ENCODE measurements at regions not wholly inside any gene's neighbourhood (a gene's known extent, or its start where the extent isn't known, plus 50 kb on each side); places are given as distances from the start of the nearest gene placed in this dataset.
"Not testable (repeated sequence)": the region's sequence is repeated elsewhere in the genome, so short reads cannot be mapped to it uniquely, and the experiment has no call there.

DNA sequence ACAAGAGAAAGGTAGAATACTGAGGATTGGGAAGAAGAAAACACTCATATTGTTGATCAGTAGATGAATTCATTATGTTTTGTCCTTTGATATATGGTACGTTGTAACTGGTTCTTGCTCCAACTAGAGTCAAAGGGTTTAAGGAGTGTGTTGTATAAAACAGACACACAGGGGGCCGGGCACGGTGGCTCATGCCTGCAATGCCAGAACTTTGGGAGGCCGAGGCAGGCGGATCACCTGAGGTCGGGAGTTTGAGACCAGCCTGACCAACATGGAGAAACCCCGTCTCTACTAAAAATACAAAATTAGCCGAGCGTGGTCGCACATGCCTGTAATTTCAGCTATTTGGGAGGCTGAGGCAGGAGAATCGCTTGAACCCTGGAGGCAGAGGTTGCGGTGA is 1624.0 kb upstream of the AGA start:
- DNase-seq (ENCODE audit: low read depth in 1 of 2, low spot score in 1 of 2), result not testable (repeated sequence)

DNA sequence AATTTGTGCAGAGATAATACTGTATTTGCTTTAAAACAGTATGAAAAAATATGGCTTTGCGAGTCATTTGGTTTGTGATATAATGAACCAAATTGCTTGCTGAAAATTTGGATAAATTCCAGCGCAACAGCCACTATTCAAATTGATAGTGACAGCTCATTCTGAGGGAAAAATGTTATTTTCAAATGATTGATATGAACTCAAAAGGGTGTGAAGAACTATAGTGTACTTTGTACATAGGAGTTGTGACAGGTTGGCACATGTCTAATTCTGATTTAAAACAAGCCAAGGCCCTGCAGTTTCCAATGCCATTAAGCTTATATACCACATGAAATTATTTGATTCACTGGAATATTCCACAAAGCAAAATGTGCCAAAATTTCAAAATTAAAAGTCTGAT is 1628.9 kb upstream of the AGA start:
- DNase-seq (ENCODE audit: low read depth in 1 of 2, low spot score in 1 of 2), result no peak

GRCh38 chr4:179076865-179077264 is 1634.6 kb upstream of the AGA start:
- no peak for DNase-seq (ENCODE audit: low read depth in 1 of 2, low spot score in 1 of 2)

DNA sequence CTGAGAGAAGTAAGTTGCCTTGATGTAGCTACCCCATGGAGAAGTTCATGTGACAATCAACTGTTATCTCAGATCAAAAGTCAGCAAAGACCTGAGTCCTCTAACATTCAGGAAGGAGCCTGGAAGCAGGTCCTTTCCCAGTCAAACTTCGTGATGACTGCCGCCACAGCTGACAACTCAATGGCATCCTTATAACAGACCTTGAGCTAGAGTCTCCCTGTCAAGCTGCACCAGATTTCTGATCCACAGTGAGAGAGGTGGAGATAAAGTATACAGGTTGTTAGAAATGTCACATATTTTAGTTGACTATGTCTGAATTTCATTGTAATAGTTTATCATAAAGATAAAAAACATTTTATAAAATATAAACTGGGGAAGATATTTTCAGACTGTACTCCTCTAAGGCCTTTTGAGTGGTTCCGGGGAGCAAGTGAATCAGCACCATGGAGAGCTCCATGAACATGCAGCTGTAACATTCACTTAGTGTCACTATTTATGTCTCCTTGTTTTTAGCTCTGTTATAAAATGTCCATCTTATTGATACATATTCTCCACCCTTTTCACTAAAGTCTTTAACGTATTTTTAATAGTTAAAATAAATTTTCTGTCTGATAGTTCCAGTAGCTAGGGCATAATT is 1653.5 kb upstream of the AGA start:
- DNase-seq (ENCODE audit: low read depth in 1 of 2, low spot score in 1 of 2), result no peak

DNA sequence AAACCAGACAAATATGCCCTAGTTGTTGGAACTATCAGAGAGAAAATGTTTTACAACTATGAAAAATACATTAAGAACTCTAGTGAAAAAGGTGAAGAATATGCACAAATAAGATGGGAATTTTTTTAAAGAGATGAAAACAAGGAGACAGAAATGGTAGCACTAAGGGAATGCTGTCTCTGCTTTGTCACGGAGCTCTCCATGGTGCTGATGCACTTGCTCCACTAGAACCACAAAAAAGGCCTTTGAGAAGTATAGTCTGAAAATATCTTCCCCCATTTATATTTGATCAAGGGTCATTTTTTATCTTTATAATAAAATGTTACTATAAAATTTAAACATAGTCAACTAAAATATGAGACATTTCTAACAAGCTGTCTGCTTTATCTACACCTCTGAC is 1655.5 kb upstream of the AGA start:
- DNase-seq (ENCODE audit: low read depth in 1 of 2, low spot score in 1 of 2), result no peak

GRCh38 chr4:179110356-179110755 is 1668.1 kb upstream of the AGA start:
- no peak for DNase-seq (ENCODE audit: low read depth in 1 of 2, low spot score in 1 of 2)

- DNase-seq (ENCODE audit: low read depth in 1 of 2, low spot score in 1 of 2), result no peak
Observed at GRCh38 chr4:179110816-179111215, 1668.6 kb upstream of the AGA start.

GRCh38 chr4:179112441-179113170 is 1670.4 kb upstream of the AGA start:
- DNase-seq (ENCODE audit: low read depth in 1 of 2, low spot score in 1 of 2), result no peak

- no peak for DNase-seq (ENCODE audit: low read depth in 1 of 2, low spot score in 1 of 2)
Observed at GRCh38 chr4:179114615-179115014, 1672.4 kb upstream of the AGA start.

- DNase-seq (ENCODE audit: low read depth in 1 of 2, low spot score in 1 of 2), result no peak
Observed at GRCh38 chr4:179116011-179116410, 1673.8 kb upstream of the AGA start.

DNA sequence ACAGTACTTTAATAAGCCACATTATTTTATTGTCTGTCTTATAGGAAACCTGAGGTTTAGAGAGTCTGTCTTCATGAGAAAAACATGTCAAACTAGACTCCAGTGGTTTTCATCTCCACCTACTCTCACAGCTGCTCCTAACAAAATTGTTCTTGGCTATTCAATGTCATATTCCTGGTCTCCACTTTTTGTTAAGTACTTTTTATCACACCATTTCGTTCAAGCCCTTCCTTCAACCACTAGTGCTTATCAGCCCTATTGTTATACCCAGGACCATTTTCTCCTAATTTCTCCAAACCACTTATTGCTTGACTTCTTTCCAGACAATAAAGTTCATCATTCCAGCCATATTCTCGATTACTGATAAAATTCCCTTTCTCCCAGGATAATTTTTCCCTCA is 1674.3 kb upstream of the AGA start:
- DNase-seq (ENCODE audit: low read depth in 1 of 2, low spot score in 1 of 2), result no peak

DNA sequence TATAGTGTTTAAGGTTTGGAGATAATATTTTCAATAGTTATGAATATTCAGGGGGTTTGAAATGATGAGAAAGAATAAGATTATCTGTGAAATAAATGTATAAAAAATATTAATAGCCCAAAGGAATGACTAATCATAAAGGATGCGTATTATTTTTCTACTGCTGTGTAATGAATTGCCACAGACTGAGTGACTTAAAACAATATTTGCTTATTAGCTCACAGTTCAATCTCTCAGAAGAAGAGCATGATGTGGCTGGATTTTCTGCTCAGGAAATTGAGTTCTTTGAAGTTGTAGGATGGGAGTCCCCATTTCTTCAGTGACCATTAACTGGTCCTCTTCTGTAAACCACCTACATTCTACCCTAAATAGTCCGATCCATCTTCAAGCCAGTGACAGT is 1680.8 kb upstream of the AGA start:
- no peak for DNase-seq (ENCODE audit: low read depth in 1 of 2, low spot score in 1 of 2)

- no peak for DNase-seq (ENCODE audit: low read depth in 1 of 2, low spot score in 1 of 2)
Observed at GRCh38 chr4:179124419-179124818, 1682.2 kb upstream of the AGA start.

DNA sequence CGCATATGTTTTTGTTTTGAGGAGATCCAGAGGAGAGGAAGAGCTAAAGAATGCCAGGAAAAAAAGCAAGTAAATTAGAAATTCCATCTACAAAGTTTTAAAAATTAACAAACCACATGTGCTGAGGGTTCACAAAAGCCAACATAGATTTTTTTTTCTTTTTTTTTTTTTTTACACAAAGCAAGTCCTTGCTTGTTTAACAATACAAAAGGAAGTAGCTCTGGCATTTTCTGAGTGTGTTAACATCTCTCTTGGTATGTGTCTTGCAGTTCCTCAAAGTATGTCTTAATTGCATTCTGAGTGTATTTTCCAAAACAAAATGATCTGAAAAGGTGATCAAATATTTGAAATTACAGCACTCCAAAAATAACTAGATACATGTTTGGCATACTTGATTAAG is 1682.7 kb upstream of the AGA start:
- no peak for DNase-seq (ENCODE audit: low read depth in 1 of 2, low spot score in 1 of 2)

DNA sequence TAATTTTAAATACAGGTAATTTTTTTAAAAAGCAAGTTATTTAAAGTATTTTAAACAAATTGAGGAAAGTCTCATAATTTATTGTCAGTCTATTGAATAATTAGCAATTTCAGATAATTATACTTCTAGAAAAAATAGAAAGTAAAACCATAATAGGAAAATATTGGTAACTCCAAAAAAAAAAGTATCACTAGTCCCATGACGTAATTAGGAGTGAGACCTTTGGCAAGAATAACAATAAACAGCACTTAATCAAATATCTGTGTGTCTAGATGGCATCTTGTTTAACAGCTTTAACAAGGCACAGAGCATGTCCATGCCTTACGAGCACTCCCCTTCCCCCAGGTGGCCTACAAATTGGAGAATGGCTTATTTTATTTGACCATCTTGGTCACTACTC is 1683.6 kb upstream of the AGA start:
- DNase-seq (ENCODE audit: low read depth in 1 of 2, low spot score in 1 of 2), result no peak

- DNase-seq (ENCODE audit: low read depth in 1 of 2, low spot score in 1 of 2), result no peak
Observed at GRCh38 chr4:179128299-179128698, 1686.1 kb upstream of the AGA start.

DNA sequence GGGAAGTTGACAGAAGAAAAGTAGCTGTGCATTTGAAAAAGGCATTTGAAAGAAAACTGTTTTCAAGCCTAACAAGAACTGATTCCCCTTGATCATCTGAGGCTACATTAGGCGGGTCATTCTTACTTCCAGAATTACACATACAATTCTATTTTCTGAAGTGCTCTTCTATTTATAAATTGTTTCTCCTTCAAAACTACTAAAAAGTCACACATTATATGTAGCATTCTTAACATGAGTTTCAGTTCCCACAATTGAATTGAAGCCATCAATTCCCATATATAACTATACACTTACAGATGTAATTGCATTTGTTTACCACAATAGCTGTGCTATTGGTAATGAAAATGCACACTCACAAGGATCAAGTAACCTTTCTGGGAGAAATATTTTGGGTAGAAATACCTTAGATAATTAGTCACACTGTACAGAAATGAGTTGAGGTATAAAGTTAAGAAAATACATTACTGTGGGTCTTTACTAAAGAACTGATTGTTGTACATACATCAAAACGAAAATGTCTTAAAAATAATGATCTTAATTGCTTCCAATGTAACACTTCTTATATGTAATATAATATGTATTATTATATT is 1688.0 kb upstream of the AGA start:
- no peak for DNase-seq (ENCODE audit: low read depth in 1 of 2, low spot score in 1 of 2)

GRCh38 chr4:179145746-179146525 is 1703.7 kb upstream of the AGA start:
- DNase-seq (ENCODE audit: low read depth in 1 of 2, low spot score in 1 of 2), result no peak

DNA sequence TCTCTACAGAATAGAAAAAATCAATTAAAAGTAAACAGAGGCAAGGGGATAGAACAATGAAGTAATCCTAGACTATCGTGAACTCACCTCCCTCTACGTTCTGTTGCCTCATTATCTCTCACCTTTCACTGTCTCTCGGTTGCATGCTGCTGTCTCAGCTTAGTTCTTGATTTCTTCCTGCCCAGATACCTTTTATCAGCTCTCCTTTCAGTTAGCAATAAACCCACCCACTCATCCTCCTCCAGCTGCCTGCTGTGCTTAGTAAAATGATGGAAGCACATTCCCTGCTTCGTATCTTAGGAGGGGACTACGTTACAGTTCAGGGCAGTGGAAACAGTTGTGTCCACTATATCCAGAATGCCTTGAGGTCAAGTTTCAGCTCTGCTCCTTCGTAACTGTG is 1709.5 kb upstream of the AGA start:
- no peak for DNase-seq (ENCODE audit: low read depth in 1 of 2, low spot score in 1 of 2)

DNA sequence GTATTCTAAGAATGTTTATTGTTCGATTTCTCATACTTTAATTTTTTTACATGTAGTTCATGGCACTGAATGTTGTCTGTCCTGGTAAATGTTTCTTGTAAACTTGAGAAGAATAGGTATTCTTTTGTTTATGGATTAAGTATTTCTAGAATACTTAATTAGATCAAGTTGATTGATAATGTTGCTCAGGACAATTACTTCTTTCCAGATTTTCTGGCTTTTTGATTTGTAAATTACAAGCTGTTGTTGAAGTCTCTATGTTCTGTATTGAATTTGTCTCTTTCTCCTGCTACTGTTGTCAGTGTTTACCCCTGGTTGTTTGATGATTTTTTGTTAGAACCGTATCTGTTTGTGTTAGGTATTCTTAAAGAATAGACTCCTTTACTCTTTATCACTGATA is 1720.9 kb upstream of the AGA start:
- no peak for DNase-seq (ENCODE audit: low read depth in 1 of 2, low spot score in 1 of 2)

DNA sequence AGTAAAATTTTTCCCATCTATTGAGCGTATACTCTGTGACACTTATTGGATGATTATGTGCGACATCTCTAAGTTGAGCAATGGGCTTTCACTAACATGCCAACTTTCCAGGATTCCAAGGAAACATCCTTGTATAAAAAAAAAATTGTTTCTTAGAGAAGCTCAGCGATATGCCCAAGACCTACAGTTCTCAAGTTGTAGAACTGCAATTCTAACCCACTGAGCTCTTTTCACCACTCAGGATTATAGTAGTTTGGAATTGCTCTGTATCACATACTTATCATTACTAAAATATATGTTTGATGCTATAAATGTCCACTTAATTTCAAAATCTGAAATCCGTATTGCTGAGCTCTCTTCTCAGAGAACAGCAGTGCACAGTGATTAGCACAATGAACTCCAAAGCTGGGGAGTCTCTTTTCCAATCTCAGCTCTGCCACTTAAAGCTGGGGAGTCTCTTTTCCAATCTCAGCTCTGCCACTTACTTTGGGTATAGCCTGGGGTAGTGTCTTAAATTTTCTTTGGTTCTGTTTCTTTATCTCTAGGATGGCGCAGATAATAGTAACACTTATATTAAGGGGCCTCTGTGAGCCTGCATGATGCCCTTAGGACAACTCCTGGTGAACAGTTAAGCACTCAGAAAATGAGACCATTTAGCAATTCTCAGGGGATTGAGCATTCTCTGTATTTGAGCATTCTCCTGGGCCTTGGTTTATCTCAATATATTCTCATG is 1722.2 kb upstream of the AGA start:
- DNase-seq (ENCODE audit: low read depth in 1 of 2, low spot score in 1 of 2), result no peak
